ENCODE measurements at regions not wholly inside any gene's neighbourhood (a gene's known extent, or its start where the extent isn't known, plus 50 kb on each side); places are given as distances from the start of the nearest gene placed in this dataset.

DNA sequence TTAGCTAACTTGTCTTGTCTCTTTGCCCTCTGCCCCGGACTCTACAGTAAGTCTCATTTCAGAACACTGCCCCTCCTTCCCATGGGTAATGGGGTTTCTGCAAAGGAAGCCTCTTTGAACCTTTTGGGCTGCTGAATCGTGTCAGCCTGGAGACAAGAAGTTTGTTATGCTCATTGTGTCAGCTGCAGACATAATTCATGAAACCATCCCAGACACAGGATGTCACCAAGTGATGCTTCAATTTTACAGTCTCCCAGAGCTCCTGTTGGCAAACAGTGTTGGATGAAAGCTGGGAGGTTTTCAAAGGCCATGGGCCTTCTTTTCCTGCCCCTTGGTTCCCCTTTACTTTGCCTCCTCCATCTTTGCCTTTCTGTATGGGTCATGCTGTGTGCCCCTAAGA is 223.1 kb upstream of the TAPT1 start:
- TF ChIP-seq, protein P1, sequence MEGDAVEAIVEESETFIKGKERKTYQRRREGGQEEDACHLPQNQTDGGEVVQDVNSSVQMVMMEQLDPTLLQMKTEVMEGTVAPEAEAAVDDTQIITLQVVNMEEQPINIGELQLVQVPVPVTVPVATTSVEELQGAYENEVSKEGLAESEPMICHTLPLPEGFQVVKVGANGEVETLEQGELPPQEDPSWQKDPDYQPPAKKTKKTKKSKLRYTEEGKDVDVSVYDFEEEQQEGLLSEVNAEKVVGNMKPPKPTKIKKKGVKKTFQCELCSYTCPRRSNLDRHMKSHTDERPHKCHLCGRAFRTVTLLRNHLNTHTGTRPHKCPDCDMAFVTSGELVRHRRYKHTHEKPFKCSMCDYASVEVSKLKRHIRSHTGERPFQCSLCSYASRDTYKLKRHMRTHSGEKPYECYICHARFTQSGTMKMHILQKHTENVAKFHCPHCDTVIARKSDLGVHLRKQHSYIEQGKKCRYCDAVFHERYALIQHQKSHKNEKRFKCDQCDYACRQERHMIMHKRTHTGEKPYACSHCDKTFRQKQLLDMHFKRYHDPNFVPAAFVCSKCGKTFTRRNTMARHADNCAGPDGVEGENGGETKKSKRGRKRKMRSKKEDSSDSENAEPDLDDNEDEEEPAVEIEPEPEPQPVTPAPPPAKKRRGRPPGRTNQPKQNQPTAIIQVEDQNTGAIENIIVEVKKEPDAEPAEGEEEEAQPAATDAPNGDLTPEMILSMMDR (IDR thresholded peaks at IDR 0.05): no peak
- TF ChIP-seq POLR2AphosphoS5 (IDR thresholded peaks at IDR 0.05) (no peak), POLR2A (IDR thresholded peaks at IDR 0.05) (no peak), EP300 (IDR thresholded peaks at IDR 0.05) (no peak)
